ENCODE measurements at regions not wholly inside any gene's neighbourhood (a gene's known extent, or its start where the extent isn't known, plus 50 kb on each side); places are given as distances from the start of the nearest gene placed in this dataset.
A peak's percentile ranks its signal among the peaks of the same experiment; 100 is the strongest.
"Not testable (repeated sequence)": the region's sequence is repeated elsewhere in the genome, so short reads cannot be mapped to it uniquely, and the experiment has no call there.

DNA sequence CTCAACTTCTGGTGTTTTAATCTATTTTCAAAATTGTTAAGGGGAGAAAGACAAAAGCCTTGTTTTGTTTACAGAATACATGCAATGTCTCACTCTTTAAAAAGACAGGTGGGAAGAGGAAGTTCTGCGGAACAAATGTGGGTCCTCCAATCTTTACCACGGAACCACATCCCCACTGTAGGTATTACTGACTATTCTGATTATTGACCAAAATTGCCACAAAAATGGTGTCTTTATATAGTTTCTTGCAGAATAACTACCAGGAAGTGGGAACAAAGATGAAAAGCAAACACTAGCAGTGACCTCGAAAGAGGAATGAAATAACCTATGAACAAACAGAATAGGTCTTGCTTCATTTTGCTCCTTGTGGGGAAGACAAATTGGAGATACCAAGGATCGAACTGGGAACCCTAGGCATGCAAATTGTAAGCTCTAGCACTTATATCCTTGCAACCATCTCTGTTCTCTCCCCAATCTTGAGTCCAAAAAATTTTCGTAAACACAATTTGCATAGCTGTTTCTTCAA lies 106.7 kb downstream of the GPX5 start:
- in situ Hi-C loops (cut with HindIII; ENCODE audit: low sequenced_read_pairs): no loop called here
- no peak for DNase-seq (ENCODE audit: low read depth)
- no peak for TF ChIP-seq CTCF (IDR thresholded peaks at IDR 0.05; ENCODE audit: low read depth, low read length, missing control alignments)
- H3K4me3 ChIP-seq (ENCODE audit: low read depth, low read length): no peak overlapping the region

DNA sequence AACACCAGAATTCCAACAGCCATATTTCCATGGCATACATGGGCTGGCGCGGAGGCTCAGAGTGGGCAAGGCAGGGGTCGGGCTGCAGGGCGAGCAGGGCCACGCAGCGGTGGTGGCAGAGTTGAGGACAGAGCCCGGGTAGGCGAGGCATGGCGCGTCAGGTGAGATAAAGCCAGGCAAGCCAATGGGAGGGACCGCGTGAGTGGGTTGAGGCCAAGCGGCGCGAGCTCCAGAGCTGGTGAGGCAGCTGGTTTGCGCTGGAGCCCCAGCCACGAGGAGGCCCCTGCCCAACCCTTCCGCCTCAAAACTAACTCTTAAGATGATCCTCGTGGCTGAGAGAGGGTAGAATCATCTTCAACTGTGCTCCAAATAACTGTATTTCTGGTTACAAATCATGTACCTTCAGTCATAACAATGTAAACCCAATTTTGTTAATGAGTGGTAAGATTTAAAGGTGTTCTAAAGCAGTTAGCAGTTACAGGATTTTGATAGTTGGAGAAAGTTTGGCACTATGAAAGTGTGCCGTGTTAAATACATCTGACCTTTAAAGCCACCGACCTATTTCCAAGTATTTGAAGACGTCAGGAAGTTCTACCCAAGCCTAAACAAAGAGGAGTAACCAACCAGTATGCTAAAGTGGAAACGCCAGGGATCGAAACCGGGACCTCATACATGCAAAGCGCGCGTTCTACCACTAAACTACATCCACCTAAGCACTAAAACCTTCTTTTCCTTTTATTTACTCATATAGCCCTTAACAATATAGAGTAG lies 107.9 kb downstream of the GPX5 start:
- TF ChIP-seq CTCF (IDR thresholded peaks at IDR 0.05; ENCODE audit: low read depth, low read length, missing control alignments): no peak
- no peak for DNase-seq (ENCODE audit: low read depth)
- no peak overlapping the region for H3K4me3 ChIP-seq (ENCODE audit: low read depth, low read length)
- in situ Hi-C loops (cut with HindIII; ENCODE audit: low sequenced_read_pairs): no loop called here

DNA sequence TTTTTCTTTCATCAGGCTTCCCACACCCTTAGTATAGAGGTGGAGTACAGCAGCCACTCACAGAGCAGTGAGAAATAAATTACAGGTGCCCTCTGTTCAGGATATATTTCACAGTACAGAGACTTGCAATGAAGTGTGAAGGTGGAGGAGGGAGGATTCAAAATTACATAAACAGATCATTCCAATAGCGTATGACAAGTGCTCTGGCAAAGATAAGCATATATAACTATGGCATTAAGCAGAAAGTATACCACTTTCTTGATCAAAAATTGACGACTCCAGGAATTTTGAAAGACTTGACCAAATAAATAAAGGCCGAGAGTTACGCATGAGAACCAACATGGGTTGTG lies 108.7 kb downstream of the GPX5 start:
- in situ Hi-C loops (cut with HindIII; ENCODE audit: low sequenced_read_pairs): no loop called here
- DNase-seq (ENCODE audit: low read depth): no peak
- no peak for TF ChIP-seq CTCF (IDR thresholded peaks at IDR 0.05; ENCODE audit: low read depth, low read length, missing control alignments)
- peak overlapping the region; percentile 45 for H3K4me3 ChIP-seq (ENCODE audit: low read depth, low read length)

GRCh38 chr6:28634761-28635546 lies 109.3 kb downstream of the GPX5 start:
- in situ Hi-C loops (cut with HindIII; ENCODE audit: low sequenced_read_pairs): no loop called here
- no peak for DNase-seq (ENCODE audit: low read depth)
- peak overlapping the region; percentile 45 for H3K4me3 ChIP-seq (ENCODE audit: low read depth, low read length)

GRCh38 chr6:28635547-28636158 lies 110.0 kb downstream of the GPX5 start:
- no peak for TF ChIP-seq CTCF (IDR thresholded peaks at IDR 0.05; ENCODE audit: low read depth, low read length, missing control alignments)
- H3K4me3 ChIP-seq (ENCODE audit: low read depth, low read length): peak overlapping the region; percentile 45
- in situ Hi-C loops (cut with HindIII; ENCODE audit: low sequenced_read_pairs): no loop called here
- no peak for DNase-seq (ENCODE audit: low read depth)

More at GRCh38 chr6:28634761-28635546, 109.3 kb downstream of the GPX5 start:
- no peak for TF ChIP-seq CTCF (IDR thresholded peaks at IDR 0.05; ENCODE audit: low read depth, low read length, missing control alignments)

- DNase-seq (ENCODE audit: low read depth): no peak
- in situ Hi-C loops (cut with HindIII; ENCODE audit: low sequenced_read_pairs): no loop called here
- TF ChIP-seq CTCF (IDR thresholded peaks at IDR 0.05; ENCODE audit: low read depth, low read length, missing control alignments): no peak
- no peak overlapping the region for H3K4me3 ChIP-seq (ENCODE audit: low read depth, low read length)
Observed at GRCh38 chr6:28638787-28639430, 113.2 kb downstream of the GPX5 start.

GRCh38 chr6:28639445-28640290 lies 114.0 kb downstream of the GPX5 start:
- in situ Hi-C loops (cut with HindIII; ENCODE audit: low sequenced_read_pairs); DNase-seq (ENCODE audit: low read depth); H3K4me3 ChIP-seq (ENCODE audit: low read depth, low read length): not testable (repeated sequence)

Data from astrocyte of the cerebellum (primary cell).